GM12892 (cell line): ENCODE measurements at regions not wholly inside any gene's neighbourhood (a gene's known extent, or its start where the extent isn't known, plus 50 kb on each side); places are given as distances from the start of the nearest gene placed in this dataset.

Source experiments
- POLR2A ChIP-seq: IDR thresholded peaks from 2 replicates; pipeline ENCODE4 v1.6.1; 2011; ENCODE audit warnings: low read depth, low read length, control low read depth
- TAF1 ChIP-seq: IDR thresholded peaks from 2 replicates; pipeline ENCODE4 v1.6.1; 2011; ENCODE audit warnings: low read depth, mild to moderate bottlenecking, control low read depth, low read length, borderline replicate concordance

GRCh38 chr14:48955857-48956256 lies 630.3 kb downstream of the RPS29 start:
- TF ChIP-seq TAF1 (no peak), POLR2A (no peak)
